ENCODE measurements at regions not wholly inside any gene's neighbourhood (a gene's known extent, or its start where the extent isn't known, plus 50 kb on each side); places are given as distances from the start of the nearest gene placed in this dataset.

GRCh38 chr21:32174819-32175218, 104.0 kb downstream of the MIS18A start:
- intact Hi-C loops (cut with DNase I), result no loop called here
- H3K36me3 ChIP-seq, result no peaks in the 10 kb centered on the region
- no peaks in the 10 kb centered on the region for H3K9me3 ChIP-seq
- no peak overlapping the region for H3K4me3 ChIP-seq (replicated peaks in 1 of 3)
- TF ChIP-seq POLR2A (IDR thresholded peaks at IDR 0.05) (no peak), CTCF (IDR thresholded peaks at IDR 0.05) (no peak)
- H3K4me1 ChIP-seq, result no peaks in the 10 kb centered on the region
- no peak overlapping the region for H3K27ac ChIP-seq
- DNase-seq, result no peak
- H3K27me3 ChIP-seq, result no peaks in the 10 kb centered on the region

- H3K36me3 ChIP-seq, result no peaks in the 10 kb centered on the region
- H3K27me3 ChIP-seq, result no peaks in the 10 kb centered on the region
- TF ChIP-seq CTCF (IDR thresholded peaks at IDR 0.05), result no peak
- TF ChIP-seq POLR2A (IDR thresholded peaks at IDR 0.05), result no peak
- H3K4me3 ChIP-seq (replicated peaks in 1 of 3), result no peak overlapping the region
- no peak overlapping the region for H3K27ac ChIP-seq
- intact Hi-C loops (cut with DNase I), result no loop called here
- no peaks in the 10 kb centered on the region for H3K4me1 ChIP-seq
- H3K9me3 ChIP-seq, result no peaks in the 10 kb centered on the region
- 35 to 37% methylated on average over 1 of the region's 1 CpG for WGBS, 2 donors
- no peak for DNase-seq
These were observed 105.6 kb downstream of the MIS18A start for GRCh38 chr21:32173121-32173724.

GRCh38 chr21:32172106-32172505, 106.7 kb downstream of the MIS18A start:
- TF ChIP-seq POLR2A (IDR thresholded peaks at IDR 0.05), result no peak
- no peak for TF ChIP-seq CTCF (IDR thresholded peaks at IDR 0.05)
- 81 to 84% methylated on average over 2 of the region's 2 CpGs for WGBS, 2 donors
- Histone ChIP-seq H3K27ac (no peak overlapping the region), H3K9me3 (no peaks in the 10 kb centered on the region), H3K4me1 (no peaks in the 10 kb centered on the region), H3K4me3 (replicated peaks in 1 of 3) (no peak overlapping the region), H3K36me3 (no peaks in the 10 kb centered on the region), H3K27me3 (no peaks in the 10 kb centered on the region)
- DNase-seq, result no peak
- intact Hi-C loops (cut with DNase I), result no loop called here

GRCh38 chr21:32167513-32167912, 111.3 kb downstream of the MIS18A start:
- TF ChIP-seq POLR2A (IDR thresholded peaks at IDR 0.05), result no peak
- TF ChIP-seq CTCF (IDR thresholded peaks at IDR 0.05), result no peak
- intact Hi-C loops (cut with DNase I), result no loop called here
- Histone ChIP-seq H3K4me3 (replicated peaks in 1 of 3) (no peak overlapping the region), H3K36me3 (no peaks in the 10 kb centered on the region), H3K27ac (no peak overlapping the region), H3K9me3 (no peaks in the 10 kb centered on the region), H3K27me3 (no peaks in the 10 kb centered on the region), H3K4me1 (no peaks in the 10 kb centered on the region)
- no peak for DNase-seq

- Histone ChIP-seq H3K9me3 (no peaks in the 10 kb centered on the region), H3K4me3 (replicated peaks in 1 of 3) (no peak overlapping the region), H3K4me1 (no peaks in the 10 kb centered on the region), H3K36me3 (no peaks in the 10 kb centered on the region), H3K27me3 (no peaks in the 10 kb centered on the region), H3K27ac (no peak overlapping the region)
- no peak for DNase-seq
- TF ChIP-seq POLR2A (IDR thresholded peaks at IDR 0.05) (no peak), CTCF (IDR thresholded peaks at IDR 0.05) (no peak)
- WGBS, 2 donors, result 85 to 91% methylated on average over 2 of the region's 2 CpGs
- intact Hi-C loops (cut with DNase I), result no loop called here
These were observed 115.5 kb downstream of the MIS18A start for GRCh38 chr21:32163386-32163785.
